ENCODE measurements at regions not wholly inside any gene's neighbourhood (a gene's known extent, or its start where the extent isn't known, plus 50 kb on each side); places are given as distances from the start of the nearest gene placed in this dataset.
A peak's percentile ranks its signal among the peaks of the same experiment; 100 is the strongest.

GRCh38 chr5:132130918-132131715 lies 57.5 kb downstream of the CSF2 start:
- intact Hi-C loops (cut with DNase I) = loop anchor here in 4 of 10 donors (5.0 to 10.0 kb wide), 2 partner anchors 64 to 66 kb away; partner anchors contain the start of gene IL3 (in 2 of the 4)
- H3K27me3 ChIP-seq = peaks cover 0 to 5% (median 0%) of the 10 kb centered on the region in 9 donors
- no peaks in the 10 kb centered on the region for H3K4me1 ChIP-seq
- DNase-seq (no peak), ATAC-seq (no peak)
- no peaks in the 10 kb centered on the region for H3K36me3 ChIP-seq
- no peak for TF ChIP-seq CTCF (IDR thresholded peaks at IDR 0.05)
- no peak for TF ChIP-seq POLR2A (IDR thresholded peaks at IDR 0.05)
- 75 to 92% (median 89%) methylated on average over 5 of the region's 5 CpGs for WGBS, 4 donors
- H3K9me3 ChIP-seq = peaks cover 0 to 24% (median 0%) of the 10 kb centered on the region in 12 donors
- no peak overlapping the region for H3K4me3 ChIP-seq
- no peak overlapping the region for H3K27ac ChIP-seq

DNA sequence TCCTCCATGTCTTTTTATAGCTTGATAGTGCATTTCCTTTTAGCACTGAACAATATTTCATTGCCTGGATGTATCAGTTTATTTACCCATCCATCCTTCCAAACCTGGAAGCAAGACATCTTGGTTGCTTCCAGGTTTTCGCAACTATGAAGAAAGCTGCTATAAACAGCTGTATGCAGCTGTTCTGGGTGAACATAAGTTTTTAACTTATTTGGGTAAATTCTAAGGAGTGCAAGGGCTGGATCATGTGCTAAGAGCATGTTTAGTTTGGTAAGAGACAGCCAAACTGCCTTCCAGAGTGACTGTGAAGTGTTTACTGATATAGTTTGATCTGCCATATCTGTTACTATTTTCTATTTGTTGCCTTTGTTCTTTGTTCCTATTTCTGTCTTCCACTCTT lies 58.5 kb downstream of the CSF2 start:
- WGBS, 4 donors = 79 to 93% (median 84%) methylated on average over 1 of the region's 1 CpG
- Histone ChIP-seq H3K36me3 (no peaks in the 10 kb centered on the region), H3K27ac (no peak overlapping the region), H3K9me3 (peaks cover 0 to 24% (median 0%) of the 10 kb centered on the region in 12 donors), H3K4me1 (no peaks in the 10 kb centered on the region), H3K27me3 (peaks cover 0 to 5% (median 0%) of the 10 kb centered on the region in 9 donors), H3K4me3 (no peak overlapping the region)
- TF ChIP-seq CTCF (IDR thresholded peaks at IDR 0.05) (no peak), POLR2A (IDR thresholded peaks at IDR 0.05) (no peak)
- DNase-seq (no peak), ATAC-seq (peak in 1 of 4 donors; percentile 65)
- intact Hi-C loops (cut with DNase I) = loop anchor here in 4 of 10 donors (5.0 to 10.0 kb wide), 2 partner anchors 65 to 67 kb away; partner anchors contain the start of gene IL3 (in 2 of the 4)

GRCh38 chr5:132134384-132134783 lies 60.8 kb downstream of the CSF2 start:
- DNase-seq = no peak
- TF ChIP-seq POLR2A (IDR thresholded peaks at IDR 0.05) = no peak
- TF ChIP-seq CTCF (IDR thresholded peaks at IDR 0.05) = peak in 3 of 12 donors; percentile 19 to 35 (median 26)
- H3K27me3 ChIP-seq = no peaks in the 10 kb centered on the region
- H3K9me3 ChIP-seq = peaks cover 0 to 19% (median 0%) of the 10 kb centered on the region in 12 donors
- no peaks in the 10 kb centered on the region for H3K4me1 ChIP-seq
- no peak for ATAC-seq
- no peaks in the 10 kb centered on the region for H3K36me3 ChIP-seq
- intact Hi-C loops (cut with DNase I) = loop anchor here in 6 of 10 donors (2.0 to 10.0 kb wide), 3 partner anchors 67 to 70 kb away; partner anchors contain the start of gene IL3 (in 2 of the 6)
- WGBS, 4 donors = 58 to 64% (median 60%) methylated on average over 5 of the region's 5 CpGs
- H3K27ac ChIP-seq = no peak overlapping the region
- no peak overlapping the region for H3K4me3 ChIP-seq

- Histone ChIP-seq H3K27me3 (no peaks in the 10 kb centered on the region), H3K36me3 (no peaks in the 10 kb centered on the region), H3K9me3 (peaks cover 0 to 24% (median 0%) of the 10 kb centered on the region in 12 donors), H3K4me1 (no peaks in the 10 kb centered on the region), H3K4me3 (no peak overlapping the region), H3K27ac (no peak overlapping the region)
- WGBS, 4 donors = 88 to 94% (median 91%) methylated on average over 2 of the region's 2 CpGs
- ATAC-seq (no peak), DNase-seq (no peak)
- intact Hi-C loops (cut with DNase I) = loop anchor here in 2 of 10 donors (10.0 kb wide), 1 partner anchor 72 kb away; the partner anchor contains the start of gene IL3 (in 2 of the 2)
- TF ChIP-seq POLR2A (IDR thresholded peaks at IDR 0.05) (no peak), CTCF (IDR thresholded peaks at IDR 0.05) (no peak)
Observed at GRCh38 chr5:132136906-132137305, 63.3 kb downstream of the CSF2 start.

All from heart left ventricle (tissue), 16 donors.